GM12875 (cell line): ENCODE measurements at regions not wholly inside any gene's neighbourhood (a gene's known extent, or its start where the extent isn't known, plus 50 kb on each side); places are given as distances from the start of the nearest gene placed in this dataset.

Source experiments
- H3K4me3 ChIP-seq: one replicate; pipeline ENCODE4 v1.5.1; 2011; ENCODE audit warnings: low read depth, low read length, control low read depth
- TF ChIP-seq, protein P1 (sequence below): IDR thresholded peaks from 2 replicates; pipeline ENCODE4 v1.5.1; 2011; ENCODE audit warnings: low read depth, mild to moderate bottlenecking, control low read depth, inconsistent platforms, low read length, moderate library complexity, borderline replicate concordance; ENCODE audit not compliant: insufficient read depth

DNA sequence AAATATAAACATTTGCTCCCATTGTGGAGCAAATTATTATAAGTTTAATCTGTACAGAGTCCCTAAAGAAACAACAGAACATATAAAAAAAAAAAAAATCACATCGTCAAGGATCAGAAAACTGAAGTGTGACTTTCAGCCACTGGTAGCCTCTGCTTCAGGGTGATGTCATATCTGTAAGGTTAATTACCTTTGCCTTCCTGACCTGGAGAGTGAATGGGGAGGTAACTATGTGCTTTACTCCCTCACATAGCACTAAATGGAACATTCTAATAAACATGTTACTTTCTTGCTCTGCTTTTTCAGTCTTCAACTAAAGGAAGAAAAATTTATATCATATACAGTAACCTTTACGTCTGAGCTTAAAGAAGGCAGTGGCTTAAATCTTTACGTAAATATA is 70.3 kb upstream of the TRPM3 start:
- no peak overlapping the region for H3K4me3 ChIP-seq
- TF ChIP-seq, protein P1, sequence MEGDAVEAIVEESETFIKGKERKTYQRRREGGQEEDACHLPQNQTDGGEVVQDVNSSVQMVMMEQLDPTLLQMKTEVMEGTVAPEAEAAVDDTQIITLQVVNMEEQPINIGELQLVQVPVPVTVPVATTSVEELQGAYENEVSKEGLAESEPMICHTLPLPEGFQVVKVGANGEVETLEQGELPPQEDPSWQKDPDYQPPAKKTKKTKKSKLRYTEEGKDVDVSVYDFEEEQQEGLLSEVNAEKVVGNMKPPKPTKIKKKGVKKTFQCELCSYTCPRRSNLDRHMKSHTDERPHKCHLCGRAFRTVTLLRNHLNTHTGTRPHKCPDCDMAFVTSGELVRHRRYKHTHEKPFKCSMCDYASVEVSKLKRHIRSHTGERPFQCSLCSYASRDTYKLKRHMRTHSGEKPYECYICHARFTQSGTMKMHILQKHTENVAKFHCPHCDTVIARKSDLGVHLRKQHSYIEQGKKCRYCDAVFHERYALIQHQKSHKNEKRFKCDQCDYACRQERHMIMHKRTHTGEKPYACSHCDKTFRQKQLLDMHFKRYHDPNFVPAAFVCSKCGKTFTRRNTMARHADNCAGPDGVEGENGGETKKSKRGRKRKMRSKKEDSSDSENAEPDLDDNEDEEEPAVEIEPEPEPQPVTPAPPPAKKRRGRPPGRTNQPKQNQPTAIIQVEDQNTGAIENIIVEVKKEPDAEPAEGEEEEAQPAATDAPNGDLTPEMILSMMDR = no peak

DNA sequence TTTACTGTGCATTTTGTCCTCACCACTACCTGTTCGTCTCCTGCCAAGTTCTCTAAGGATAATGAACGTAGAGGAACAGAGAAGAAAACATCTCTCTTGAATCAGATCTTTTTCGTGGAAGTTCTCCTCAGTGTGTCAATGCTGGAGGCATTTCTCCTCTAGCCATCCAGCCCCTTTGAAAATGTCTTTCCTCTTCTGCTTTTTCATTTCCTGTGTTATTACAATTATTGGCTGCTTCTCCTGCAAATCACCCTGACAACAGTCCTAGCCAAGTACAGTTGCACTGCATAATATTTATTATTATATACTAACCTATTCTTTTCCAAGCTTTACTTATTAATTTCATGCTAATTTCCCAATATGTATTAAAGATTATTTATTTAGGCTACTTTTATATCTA is 61.8 kb upstream of the TRPM3 start:
- no peak overlapping the region for H3K4me3 ChIP-seq
- TF ChIP-seq, protein P1 = no peak

DNA sequence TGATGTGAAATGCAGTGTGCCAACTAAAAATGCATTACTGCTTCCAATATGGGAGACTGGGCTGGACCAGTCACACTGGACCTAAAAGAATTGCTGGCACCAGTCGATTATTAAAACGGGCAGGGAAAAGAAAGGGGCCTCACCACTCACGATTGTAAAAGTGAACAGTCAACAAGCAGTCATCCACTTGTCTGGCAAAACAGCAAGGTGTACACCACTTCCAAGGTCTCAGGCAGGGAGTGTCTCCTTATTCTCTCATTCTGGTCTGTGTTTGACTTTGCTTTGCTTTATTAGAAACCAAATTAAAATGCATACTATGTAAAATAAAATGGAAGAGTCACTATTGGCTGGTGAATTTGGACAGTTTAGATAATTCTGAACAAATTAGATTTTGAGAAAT is 57.8 kb upstream of the TRPM3 start:
- H3K4me3 ChIP-seq = no peak overlapping the region
- TF ChIP-seq, protein P1 = no peak

DNA sequence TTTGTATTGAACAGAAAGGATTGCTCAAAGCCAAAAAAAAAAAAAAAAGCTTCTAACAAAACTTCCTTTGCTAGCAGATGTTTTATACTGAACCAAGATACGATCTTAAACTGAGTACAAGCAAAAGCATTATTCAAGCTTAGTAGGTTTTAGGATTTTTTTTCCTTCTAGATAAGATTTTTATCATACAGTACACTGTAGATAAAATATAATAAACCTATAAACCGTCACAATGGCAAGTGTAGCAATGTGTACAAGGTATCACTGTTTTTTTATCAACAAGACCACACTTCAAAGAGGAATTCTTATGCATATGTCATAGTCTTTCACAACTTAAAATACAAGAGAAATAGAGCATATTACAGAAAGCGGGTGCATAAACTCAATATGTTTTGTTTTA is 56.5 kb upstream of the TRPM3 start:
- H3K4me3 ChIP-seq = no peak overlapping the region
- TF ChIP-seq, protein P1 = no peak

DNA sequence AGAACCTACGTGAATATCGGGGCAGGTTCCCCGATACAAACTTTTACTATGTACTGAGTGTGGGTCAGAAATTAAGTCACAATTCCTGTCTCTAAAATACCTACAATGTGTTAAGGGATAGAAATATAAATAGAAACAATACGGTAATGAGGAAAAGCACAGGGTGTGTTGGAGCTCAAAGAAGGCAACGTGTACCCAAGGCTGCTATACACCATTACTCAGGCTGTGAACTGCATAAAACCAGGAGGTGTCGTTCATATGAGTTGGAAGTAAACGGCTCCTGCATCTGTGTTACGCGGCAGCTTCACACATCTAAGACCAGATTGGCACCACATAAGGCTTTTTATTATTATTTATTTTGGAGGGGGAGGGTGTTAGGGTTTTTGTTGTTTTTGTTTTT is 50.1 kb upstream of the TRPM3 start:
- TF ChIP-seq, protein P1 = no peak
- H3K4me3 ChIP-seq = no peak overlapping the region
